Karpas-422 (cell line): ENCODE measurements at regions not wholly inside any gene's neighbourhood (a gene's known extent, or its start where the extent isn't known, plus 50 kb on each side); places are given as distances from the start of the nearest gene placed in this dataset.

ENCODE experiments used
- DNase-seq: peaks from one replicate; pipeline ENCODE4 v3.0.0-alpha.2; 2015
- H2AFZ ChIP-seq: fragments of 200-600 bp; sonication (generic); 2 replicates; pipeline ENCODE4 v1.6.1; 2014; ENCODE audit warnings: antibody characterized with exemption, low read length, mixed read lengths
- H3K27ac ChIP-seq: fragments of 200-600 bp; sonication (generic); 2 replicates; pipeline ENCODE4 v1.5.1; 2014; ENCODE audit warnings: mild to moderate bottlenecking, low read length, moderate library complexity
- H3K27me3 ChIP-seq: fragments of 200-600 bp; sonication (generic); 2 replicates; pipeline ENCODE4 v1.6.1; 2014; ENCODE audit warnings: low read length, mixed read lengths
- H3K36me3 ChIP-seq: fragments of 200-600 bp; sonication (generic); 2 replicates; pipeline ENCODE4 v1.6.1; 2014; ENCODE audit warnings: low read length, mixed read lengths; ENCODE audit not compliant: insufficient read depth
- H3K4me1 ChIP-seq: fragments of 200-600 bp; sonication (generic); 2 replicates; pipeline ENCODE4 v1.6.1; 2014; ENCODE audit warnings: mild to moderate bottlenecking, low read length, mixed read lengths
- H3K4me2 ChIP-seq: fragments of 200-600 bp; sonication (generic); 2 replicates; pipeline ENCODE4 v1.6.1; 2014; ENCODE audit warnings: low read length, low read depth, mild to moderate bottlenecking; ENCODE audit not compliant: poor library complexity, severe bottlenecking
- H3K4me3 ChIP-seq: fragments of 200-600 bp; sonication (generic); 2 replicates; pipeline ENCODE4 v1.5.1; 2014; ENCODE audit warnings: mild to moderate bottlenecking, antibody characterized with exemption, low read length, mixed read lengths
- H3K79me2 ChIP-seq: fragments of 200-600 bp; sonication (generic); 2 replicates; pipeline ENCODE4 v1.6.1; 2014; ENCODE audit warnings: mild to moderate bottlenecking, low read length, mixed read lengths
- H3K9ac ChIP-seq: fragments of 200-600 bp; sonication (generic); 2 replicates; pipeline ENCODE4 v1.6.0; 2014; ENCODE audit warnings: low read length
- H3K9me2 ChIP-seq: fragments of 200-600 bp; sonication (generic), shearing (Covaris generic); replicated peaks from 2 replicates; pipeline ENCODE4 v1.6.0; 2014; ENCODE audit warnings: mild to moderate bottlenecking, low read length, moderate library complexity; ENCODE audit not compliant: insufficient read depth
- H3K9me3 ChIP-seq: fragments of 300-700, 200-600 bp; sonication (generic); 2 replicates; pipeline ENCODE4 v1.6.1; 2014; ENCODE audit warnings: low read length, mixed read lengths
- H4K20me1 ChIP-seq: fragments of 200-600 bp; sonication (generic); 2 replicates; pipeline ENCODE4 v1.6.1; 2014; ENCODE audit warnings: mild to moderate bottlenecking, antibody characterized with exemption, low read length, low read depth; ENCODE audit not compliant: insufficient read depth

DNA sequence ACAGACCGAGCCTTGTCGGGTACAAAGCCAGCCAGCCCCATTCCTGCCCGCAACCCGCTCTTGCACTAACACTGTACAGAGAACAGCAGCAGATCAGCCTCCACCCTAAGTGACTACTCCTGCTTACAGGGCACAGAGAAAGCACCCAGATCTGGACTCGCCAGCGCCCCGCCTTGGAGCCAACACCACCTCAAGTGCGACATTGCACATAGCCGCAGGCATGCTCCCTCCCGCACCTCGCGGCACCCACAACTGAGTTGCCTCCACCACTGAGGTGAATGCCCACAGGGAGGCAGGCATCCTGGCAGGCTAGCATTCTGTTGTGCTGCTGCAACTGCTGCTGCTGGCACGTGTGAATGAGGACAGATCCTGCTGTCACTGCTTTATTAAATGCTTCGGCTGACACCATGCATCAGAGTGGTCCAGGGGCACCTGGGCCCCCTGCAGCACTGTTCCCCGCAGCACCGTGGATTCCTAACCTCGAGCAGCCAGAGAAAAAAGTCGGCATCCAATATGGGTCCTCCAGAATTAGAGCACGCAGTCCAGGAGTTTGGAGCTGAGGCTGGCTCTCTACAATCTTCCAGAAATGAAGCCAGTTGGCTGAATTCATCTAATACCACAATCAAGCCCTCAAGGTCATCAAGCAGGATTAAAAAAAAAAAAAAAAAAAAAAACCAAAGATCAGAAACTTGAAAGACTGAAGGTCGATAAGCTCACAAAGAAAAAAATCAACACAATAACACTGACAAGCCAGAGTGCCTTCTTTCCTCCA, 352.9 kb downstream of the GASK1B start:
- H3K27me3 ChIP-seq = no peaks in the 10 kb centered on the region

DNA sequence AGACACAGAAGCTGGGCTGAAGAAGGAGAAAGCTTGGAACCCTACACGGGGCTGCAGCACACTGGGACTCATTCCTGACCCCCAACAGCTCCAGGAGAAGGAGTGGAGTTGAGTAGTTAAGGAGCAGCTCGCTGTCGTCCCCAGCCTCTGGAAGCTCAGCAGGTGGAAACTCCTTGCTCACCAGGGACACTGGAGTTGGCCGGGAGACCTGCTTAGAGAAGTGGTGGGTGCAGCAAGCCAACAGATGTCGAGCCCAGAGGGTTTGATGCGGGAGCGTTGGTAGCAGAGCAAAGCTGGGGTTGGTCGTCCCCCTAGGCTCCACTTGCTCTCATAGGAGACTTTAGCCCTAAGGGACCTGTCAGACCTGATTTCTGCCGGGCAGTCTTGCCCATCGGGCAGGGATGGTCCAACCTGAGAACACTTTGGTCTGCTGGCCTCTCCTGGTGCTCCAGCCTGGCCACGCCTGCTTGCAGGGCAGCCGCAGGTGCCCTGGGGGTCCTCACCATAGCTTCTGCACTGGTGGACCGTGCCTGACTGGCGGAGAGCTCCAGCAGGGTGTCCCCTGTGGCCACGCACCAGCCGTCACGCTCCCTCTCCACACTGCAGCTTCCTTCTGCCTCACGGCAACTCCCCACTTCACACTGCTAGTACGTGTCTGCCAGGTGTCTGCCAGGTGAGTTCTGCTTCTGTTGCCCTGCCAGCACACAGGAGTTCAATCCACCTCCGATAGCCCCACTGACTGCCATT, 353.7 kb downstream of the GASK1B start:
- H3K4me2 ChIP-seq = no peak overlapping the region
- no peaks in the 10 kb centered on the region for H3K79me2 ChIP-seq
- no peaks in the 10 kb centered on the region for H3K27me3 ChIP-seq
- no peaks in the 10 kb centered on the region for H3K36me3 ChIP-seq
- H2AFZ ChIP-seq = no peak overlapping the region
- H3K9me2 ChIP-seq = no peaks in the 10 kb centered on the region; the same call in 1 of the 2 replicates
- no peaks in the 10 kb centered on the region for H4K20me1 ChIP-seq
- DNase-seq = no peak
- no peak overlapping the region for H3K9ac ChIP-seq
- no peak overlapping the region for H3K27ac ChIP-seq
- no peaks in the 10 kb centered on the region for H3K4me1 ChIP-seq
- no peak overlapping the region for H3K4me3 ChIP-seq
- H3K9me3 ChIP-seq = peaks cover 43% of the 10 kb centered on the region

More for the DNA sequence above, 352.9 kb downstream of the GASK1B start:
- H3K36me3 ChIP-seq = no peaks in the 10 kb centered on the region
- no peak overlapping the region for H2AFZ ChIP-seq
- no peaks in the 10 kb centered on the region; the same call in 1 of the 2 replicates for H3K9me2 ChIP-seq
- no peaks in the 10 kb centered on the region for H3K4me1 ChIP-seq
- no peaks in the 10 kb centered on the region for H4K20me1 ChIP-seq
- peaks cover 43% of the 10 kb centered on the region for H3K9me3 ChIP-seq
- DNase-seq = no peak
- H3K4me3 ChIP-seq = no peak overlapping the region
- no peak overlapping the region for H3K9ac ChIP-seq
- H3K27ac ChIP-seq = no peak overlapping the region
- H3K4me2 ChIP-seq = no peak overlapping the region
- no peaks in the 10 kb centered on the region for H3K79me2 ChIP-seq

DNA sequence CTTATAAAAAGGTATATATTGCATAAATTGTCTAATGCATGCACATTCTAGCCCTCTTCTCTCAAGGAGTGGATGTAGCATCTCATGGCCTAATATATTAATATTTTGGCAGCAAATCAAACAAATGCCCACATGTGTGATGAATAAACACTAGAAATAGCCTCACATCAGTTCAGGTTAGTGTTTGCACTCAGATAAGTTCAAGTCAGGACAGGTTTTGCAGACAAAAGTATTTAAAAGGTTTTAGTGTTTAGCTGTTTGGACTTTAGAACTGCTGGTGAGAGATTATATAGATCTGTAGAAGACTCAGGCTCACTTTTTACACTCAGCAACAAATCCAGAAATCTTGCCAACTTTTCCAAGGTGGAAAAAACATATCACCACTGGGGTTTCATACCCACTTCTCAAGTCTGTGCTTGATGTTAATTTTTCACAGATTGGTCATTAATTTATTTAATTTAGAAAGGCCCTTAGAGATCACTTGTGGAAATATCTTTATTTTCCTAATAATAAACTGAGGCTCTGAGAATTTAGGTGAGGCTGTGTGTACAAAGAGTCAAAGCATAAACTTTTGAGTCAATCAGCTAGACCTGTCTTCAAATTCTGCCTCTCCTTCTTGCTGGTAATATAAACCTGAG, 362.6 kb downstream of the GASK1B start:
- H3K9me2 ChIP-seq = no peaks in the 10 kb centered on the region
- no peak overlapping the region for H3K4me2 ChIP-seq
- no peak for DNase-seq
- no peak overlapping the region for H2AFZ ChIP-seq
- H3K36me3 ChIP-seq = no peaks in the 10 kb centered on the region
- no peaks in the 10 kb centered on the region for H3K4me1 ChIP-seq
- H3K9ac ChIP-seq = no peak overlapping the region
- no peaks in the 10 kb centered on the region for H3K79me2 ChIP-seq
- H3K27me3 ChIP-seq = no peaks in the 10 kb centered on the region
- no peaks in the 10 kb centered on the region for H4K20me1 ChIP-seq
- H3K27ac ChIP-seq = no peak overlapping the region
- peaks cover 55% of the 10 kb centered on the region for H3K9me3 ChIP-seq
- no peak overlapping the region for H3K4me3 ChIP-seq

DNA sequence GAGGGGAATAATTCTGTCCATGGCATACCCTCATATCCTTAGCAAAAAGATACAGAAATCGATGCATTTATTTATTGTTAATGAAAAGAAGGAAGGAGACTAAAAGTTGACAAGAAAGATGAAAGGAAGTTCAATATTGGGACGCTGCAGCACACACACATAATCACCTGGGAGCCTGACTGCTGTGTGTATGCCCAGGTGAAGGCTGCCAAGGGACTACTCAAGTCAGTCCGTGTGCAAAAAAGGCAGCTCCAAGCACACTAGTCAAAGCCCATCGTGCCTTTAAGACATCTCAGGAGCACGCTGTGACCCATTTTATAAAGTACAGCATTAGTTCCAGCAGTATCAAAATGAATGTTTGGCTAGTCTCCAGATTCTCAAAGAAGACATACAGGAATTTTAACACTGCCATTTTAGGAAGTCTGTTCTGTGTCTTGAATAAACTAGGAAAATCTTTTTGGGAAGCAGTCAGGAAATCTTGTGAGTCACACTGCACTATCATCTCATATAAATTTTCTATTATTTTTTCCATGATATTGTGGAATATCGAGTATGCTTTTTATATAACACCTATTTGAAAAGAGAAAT, 363.9 kb downstream of the GASK1B start:
- Histone ChIP-seq H3K9me3 (peaks cover 51% of the 10 kb centered on the region), H3K79me2 (no peaks in the 10 kb centered on the region), H3K27ac (no peak overlapping the region), H3K27me3 (no peaks in the 10 kb centered on the region), H3K9ac (no peak overlapping the region), H3K4me3 (no peak overlapping the region), H3K9me2 (no peaks in the 10 kb centered on the region), H3K4me1 (no peaks in the 10 kb centered on the region), H2AFZ (no peak overlapping the region), H3K4me2 (no peak overlapping the region), H3K36me3 (no peaks in the 10 kb centered on the region), H4K20me1 (no peaks in the 10 kb centered on the region)
- no peak for DNase-seq

DNA sequence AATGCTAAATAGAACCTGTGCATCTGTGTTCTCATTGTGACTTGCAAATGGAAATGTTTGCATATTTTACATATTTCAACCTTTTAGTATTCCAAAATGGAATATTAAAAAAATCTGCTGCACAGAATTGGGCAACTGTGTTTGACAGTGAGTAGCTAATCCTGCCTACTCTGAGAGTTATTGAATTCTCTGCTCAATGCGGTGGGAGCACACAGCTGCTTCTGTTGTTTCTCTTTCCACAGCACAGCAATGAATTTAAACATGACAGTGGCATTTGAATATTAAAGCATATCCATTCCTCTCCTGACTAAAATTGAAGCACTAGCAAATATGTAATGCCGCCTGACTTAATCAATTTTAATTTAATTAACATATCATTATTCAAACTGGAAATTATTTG, 366.6 kb downstream of the GASK1B start:
- H3K9ac ChIP-seq = no peak overlapping the region
- DNase-seq = no peak
- H3K4me3 ChIP-seq = no peak overlapping the region
- no peaks in the 10 kb centered on the region for H3K79me2 ChIP-seq
- no peaks in the 10 kb centered on the region for H3K27me3 ChIP-seq
- no peaks in the 10 kb centered on the region for H3K36me3 ChIP-seq
- no peak overlapping the region for H3K4me2 ChIP-seq
- H3K9me2 ChIP-seq = no peaks in the 10 kb centered on the region
- no peak overlapping the region for H3K27ac ChIP-seq
- no peaks in the 10 kb centered on the region for H3K4me1 ChIP-seq
- no peaks in the 10 kb centered on the region for H4K20me1 ChIP-seq
- no peak overlapping the region for H2AFZ ChIP-seq
- peaks cover 50% of the 10 kb centered on the region for H3K9me3 ChIP-seq

DNA sequence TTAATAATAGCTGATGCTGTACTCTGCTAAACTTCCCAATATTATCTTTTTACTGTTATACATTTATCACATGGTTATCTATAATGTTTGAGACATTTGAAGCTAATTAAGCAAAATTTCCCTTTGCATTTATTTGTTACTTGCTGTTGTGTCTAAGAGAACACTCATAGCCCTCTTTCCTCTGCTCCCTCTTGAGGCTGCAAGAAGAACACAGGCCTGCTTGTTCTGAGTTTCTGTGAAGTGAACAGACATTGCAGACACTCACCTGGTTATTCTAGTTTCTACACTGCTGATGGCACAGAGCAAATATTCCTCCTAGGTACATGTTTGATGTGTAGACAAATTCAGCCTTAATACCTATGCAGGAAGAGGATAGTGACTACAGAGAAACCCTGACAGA, 367.8 kb downstream of the GASK1B start:
- Histone ChIP-seq H4K20me1 (no peaks in the 10 kb centered on the region), H3K4me2 (no peak overlapping the region), H3K27ac (no peak overlapping the region), H3K4me3 (no peak overlapping the region), H3K9me2 (no peaks in the 10 kb centered on the region), H2AFZ (no peak overlapping the region), H3K9me3 (peaks cover 49% of the 10 kb centered on the region), H3K9ac (no peak overlapping the region), H3K4me1 (no peaks in the 10 kb centered on the region), H3K79me2 (no peaks in the 10 kb centered on the region), H3K36me3 (no peaks in the 10 kb centered on the region), H3K27me3 (no peaks in the 10 kb centered on the region)
- DNase-seq = no peak

DNA sequence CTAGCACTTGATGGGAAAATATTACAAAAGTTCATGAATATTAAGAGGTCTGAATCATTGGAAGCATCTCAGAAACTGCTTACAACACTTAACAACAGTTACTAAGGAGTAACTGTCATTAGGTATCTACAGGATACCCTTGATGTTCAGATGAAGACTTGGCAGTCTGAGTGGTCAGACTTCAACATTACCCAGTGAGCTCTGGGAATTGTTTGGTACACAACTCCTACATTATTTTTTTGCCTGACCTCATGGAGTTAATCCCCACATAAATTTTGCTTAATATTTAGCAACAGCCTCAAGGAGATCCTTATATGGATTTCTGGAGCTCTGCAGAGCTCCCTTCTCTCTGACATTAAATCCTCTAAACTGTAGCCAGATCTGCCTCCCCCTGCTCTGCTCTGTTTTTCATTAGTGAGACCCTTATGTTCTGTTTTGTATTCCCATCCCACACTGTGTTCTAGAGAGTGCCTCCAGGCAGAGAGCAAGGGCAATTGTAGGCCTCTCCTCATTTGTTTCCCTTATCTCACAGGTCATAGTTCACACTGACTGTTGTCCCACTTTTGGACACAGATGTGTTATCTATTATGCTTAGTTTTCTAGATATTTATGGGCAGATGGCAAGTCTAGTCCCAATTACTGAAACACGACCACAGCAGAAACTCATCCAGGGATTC, 368.8 kb downstream of the GASK1B start:
- Histone ChIP-seq H3K27ac (no peak overlapping the region), H3K27me3 (no peaks in the 10 kb centered on the region), H3K9me2 (no peaks in the 10 kb centered on the region), H3K79me2 (no peaks in the 10 kb centered on the region), H3K36me3 (no peaks in the 10 kb centered on the region), H3K9me3 (peaks cover 43% of the 10 kb centered on the region), H3K9ac (no peak overlapping the region), H3K4me1 (no peaks in the 10 kb centered on the region), H2AFZ (no peak overlapping the region), H3K4me3 (no peak overlapping the region), H4K20me1 (no peaks in the 10 kb centered on the region), H3K4me2 (no peak overlapping the region)
- no peak for DNase-seq
